Suprapubic skin (tissue), 3 donors: ENCODE measurements at regions not wholly inside any gene's neighbourhood (a gene's known extent, or its start where the extent isn't known, plus 50 kb on each side); places are given as distances from the start of the nearest gene placed in this dataset.

Source experiments
- POLR2A ChIP-seq, 2 donors: fragments of 450-650 bp; IDR thresholded peaks; one replicate each; pipeline ENCODE4 v1.6.1; 2017; ENCODE audit warnings: antibody characterized with exemption in 2 of 2, mild to moderate bottlenecking in 2 of 2, moderate library complexity in 2 of 2
- TF ChIP-seq, protein P1 (sequence below), 2 donors: fragments of 200-600 bp in 1 of 2; fragments of 450-650 bp in 1 of 2; sonication (generic) in 1 of 2; IDR thresholded peaks; one replicate each; pipeline ENCODE4 v1.5.1; 2016 to 2019; ENCODE audit warnings: antibody characterized with exemption in 2 of 2, mild to moderate bottlenecking in 1 of 2, moderate library complexity in 1 of 2

DNA sequence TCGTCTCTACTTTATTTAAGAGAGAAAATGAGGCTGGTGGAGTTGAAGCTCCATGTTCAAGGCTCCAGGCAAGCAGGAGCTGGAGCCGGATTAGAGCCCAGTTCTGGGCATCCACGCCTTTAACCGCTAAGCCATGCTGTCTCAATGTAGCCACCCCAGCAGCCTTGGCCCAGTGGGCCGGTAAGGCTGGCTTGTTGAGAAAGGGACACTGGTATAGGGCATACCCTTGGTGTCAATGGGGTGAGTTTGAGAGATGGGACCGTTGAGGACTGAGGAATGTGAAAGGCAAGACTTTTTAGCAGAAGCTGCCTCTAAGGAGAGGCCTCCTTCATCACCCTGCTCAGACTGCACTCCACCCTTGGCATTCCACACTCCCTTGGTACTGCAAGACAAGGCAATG, 147.4 kb downstream of the CYLD start:
- TF ChIP-seq, protein P1, sequence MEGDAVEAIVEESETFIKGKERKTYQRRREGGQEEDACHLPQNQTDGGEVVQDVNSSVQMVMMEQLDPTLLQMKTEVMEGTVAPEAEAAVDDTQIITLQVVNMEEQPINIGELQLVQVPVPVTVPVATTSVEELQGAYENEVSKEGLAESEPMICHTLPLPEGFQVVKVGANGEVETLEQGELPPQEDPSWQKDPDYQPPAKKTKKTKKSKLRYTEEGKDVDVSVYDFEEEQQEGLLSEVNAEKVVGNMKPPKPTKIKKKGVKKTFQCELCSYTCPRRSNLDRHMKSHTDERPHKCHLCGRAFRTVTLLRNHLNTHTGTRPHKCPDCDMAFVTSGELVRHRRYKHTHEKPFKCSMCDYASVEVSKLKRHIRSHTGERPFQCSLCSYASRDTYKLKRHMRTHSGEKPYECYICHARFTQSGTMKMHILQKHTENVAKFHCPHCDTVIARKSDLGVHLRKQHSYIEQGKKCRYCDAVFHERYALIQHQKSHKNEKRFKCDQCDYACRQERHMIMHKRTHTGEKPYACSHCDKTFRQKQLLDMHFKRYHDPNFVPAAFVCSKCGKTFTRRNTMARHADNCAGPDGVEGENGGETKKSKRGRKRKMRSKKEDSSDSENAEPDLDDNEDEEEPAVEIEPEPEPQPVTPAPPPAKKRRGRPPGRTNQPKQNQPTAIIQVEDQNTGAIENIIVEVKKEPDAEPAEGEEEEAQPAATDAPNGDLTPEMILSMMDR (IDR thresholded peaks at IDR 0.05): no peak
- TF ChIP-seq POLR2A (IDR thresholded peaks at IDR 0.05): no peak
